OCI-LY3 (cell line): ENCODE measurements at regions not wholly inside any gene's neighbourhood (a gene's known extent, or its start where the extent isn't known, plus 50 kb on each side); places are given as distances from the start of the nearest gene placed in this dataset.

Experiments used
- H2AFZ ChIP-seq: fragments of 200-600, 300-600 bp; shearing (Covaris generic); 2 replicates; pipeline ENCODE4 v1.6.0; 2014; ENCODE audit warnings: antibody characterized with exemption, low read depth, low read length
- H3K27ac ChIP-seq: fragments of 200-600, 300-600 bp; sonication (generic); 2 replicates; pipeline ENCODE4 v1.5.1; 2014; ENCODE audit warnings: mild to moderate bottlenecking, low read length, moderate library complexity, mixed read lengths
- H3K27me3 ChIP-seq: fragments of 200-600, 300-600 bp; sonication (generic); 2 replicates; pipeline ENCODE4 v1.6.1; 2014; ENCODE audit warnings: low read depth, low read length, mixed read lengths
- H3K36me3 ChIP-seq: fragments of 200-600, 300-600 bp; sonication (generic); replicated peaks from 2 replicates; pipeline ENCODE3; 2014; ENCODE audit warnings: low read depth, low read length, mixed read lengths
- H3K4me1 ChIP-seq: fragments of 300-600, 200-600 bp; sonication (generic); 2 replicates; pipeline ENCODE4 v1.6.1; 2014; ENCODE audit warnings: low read length, mixed read lengths
- H3K4me2 ChIP-seq: fragments of 200-600, 300-600 bp; sonication (generic); 2 replicates; pipeline ENCODE4 v1.6.1; 2014; ENCODE audit warnings: low read length, mixed read lengths
- H3K4me3 ChIP-seq: fragments of 300-600, 200-600 bp; sonication (generic); 2 replicates; pipeline ENCODE4 v1.5.1; 2014; ENCODE audit warnings: antibody characterized with exemption, mild to moderate bottlenecking, low read length, moderate library complexity
- H3K79me2 ChIP-seq: fragments of 300-600, 200-600 bp; shearing (Covaris generic); 2 replicates; pipeline ENCODE4 v1.6.1; 2014; ENCODE audit warnings: mild to moderate bottlenecking, low read length, mixed read lengths
- H3K9ac ChIP-seq: fragments of 300-600, 200-600 bp; shearing (Covaris generic); 2 replicates; pipeline ENCODE4 v1.6.0; 2014; ENCODE audit warnings: mild to moderate bottlenecking, low read length, moderate library complexity
- H3K9me3 ChIP-seq: fragments of 200-600, 300-600 bp; shearing (Covaris generic); 2 replicates; pipeline ENCODE4 v1.6.1; 2014; ENCODE audit warnings: low read length, mixed read lengths; ENCODE audit not compliant: insufficient read depth
- H4K20me1 ChIP-seq: fragments of 200-600, 300-600 bp; sonication (generic); 2 replicates; pipeline ENCODE4 v1.6.1; 2016; ENCODE audit warnings: low read length, mixed read lengths; ENCODE audit not compliant: insufficient read depth
- EZH2phosphoT487 ChIP-seq: fragments of 200-600 bp; shearing (Covaris generic); IDR thresholded peaks from 2 replicates; pipeline ENCODE4 v1.6.1; 2018; ENCODE audit warnings: antibody characterized with exemption, mixed run types, low read depth
- TF ChIP-seq, protein P1 (sequence below): fragments of 200-600, 300-600 bp; sonication (generic); IDR thresholded peaks from 2 replicates; pipeline ENCODE4 v1.5.1; 2014; ENCODE audit warnings: antibody characterized with exemption, low read length, low read depth

DNA sequence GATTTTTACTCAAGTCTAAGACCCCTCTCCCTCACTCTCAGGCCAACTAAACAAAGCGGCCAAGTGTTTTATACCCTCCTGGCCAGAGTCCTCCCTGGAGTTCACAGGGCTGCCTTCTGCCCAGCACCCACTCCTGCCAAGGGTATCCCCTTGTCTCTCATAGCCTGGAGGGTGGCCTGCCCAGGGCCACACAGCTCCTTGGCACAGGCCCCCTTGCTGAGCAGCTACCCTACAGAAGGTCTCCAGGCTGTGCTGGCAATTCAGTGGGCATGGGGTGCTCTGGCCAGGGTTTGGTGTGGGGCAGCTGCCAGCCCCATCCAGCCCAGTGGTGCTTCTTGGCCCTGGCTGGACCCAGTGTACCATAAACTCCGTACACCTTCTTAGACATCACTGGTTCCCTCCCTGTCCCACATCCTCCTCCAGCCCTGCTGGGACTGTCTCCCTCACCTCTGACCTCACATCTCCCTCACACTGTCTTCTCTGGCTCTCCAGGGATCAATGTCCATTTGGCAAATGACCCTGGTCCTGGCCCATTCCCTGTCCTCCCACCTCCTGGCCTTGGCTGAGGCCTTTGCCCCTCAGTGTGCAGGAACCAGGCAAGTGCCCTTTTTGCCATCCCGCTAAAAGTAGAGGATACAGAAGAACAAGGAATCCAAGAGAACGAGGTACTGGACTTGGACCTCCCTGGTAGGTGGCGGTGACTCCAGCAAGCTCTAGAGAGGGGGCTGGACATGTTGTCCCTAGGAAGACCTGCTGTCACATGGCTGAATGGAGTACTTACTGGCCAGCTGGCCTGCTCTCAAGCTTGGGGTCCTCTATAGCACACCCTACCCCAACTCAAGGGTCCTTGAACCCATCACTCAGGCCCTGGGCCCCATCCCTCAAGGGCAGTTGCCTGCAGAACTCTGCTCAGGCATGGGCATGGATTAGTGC lies 50.0 kb upstream of the TRPM1 start:
- no peak overlapping the region for H2AFZ ChIP-seq
- no peak overlapping the region for H3K9ac ChIP-seq
- H3K27ac ChIP-seq, result no peak overlapping the region
- TF ChIP-seq, protein P1, sequence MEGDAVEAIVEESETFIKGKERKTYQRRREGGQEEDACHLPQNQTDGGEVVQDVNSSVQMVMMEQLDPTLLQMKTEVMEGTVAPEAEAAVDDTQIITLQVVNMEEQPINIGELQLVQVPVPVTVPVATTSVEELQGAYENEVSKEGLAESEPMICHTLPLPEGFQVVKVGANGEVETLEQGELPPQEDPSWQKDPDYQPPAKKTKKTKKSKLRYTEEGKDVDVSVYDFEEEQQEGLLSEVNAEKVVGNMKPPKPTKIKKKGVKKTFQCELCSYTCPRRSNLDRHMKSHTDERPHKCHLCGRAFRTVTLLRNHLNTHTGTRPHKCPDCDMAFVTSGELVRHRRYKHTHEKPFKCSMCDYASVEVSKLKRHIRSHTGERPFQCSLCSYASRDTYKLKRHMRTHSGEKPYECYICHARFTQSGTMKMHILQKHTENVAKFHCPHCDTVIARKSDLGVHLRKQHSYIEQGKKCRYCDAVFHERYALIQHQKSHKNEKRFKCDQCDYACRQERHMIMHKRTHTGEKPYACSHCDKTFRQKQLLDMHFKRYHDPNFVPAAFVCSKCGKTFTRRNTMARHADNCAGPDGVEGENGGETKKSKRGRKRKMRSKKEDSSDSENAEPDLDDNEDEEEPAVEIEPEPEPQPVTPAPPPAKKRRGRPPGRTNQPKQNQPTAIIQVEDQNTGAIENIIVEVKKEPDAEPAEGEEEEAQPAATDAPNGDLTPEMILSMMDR, result no peak
- TF ChIP-seq EZH2phosphoT487, result no peak
- H3K4me2 ChIP-seq, result no peak overlapping the region
- H3K4me1 ChIP-seq, result peaks cover 9% of the 10 kb centered on the region
- H3K79me2 ChIP-seq, result no peaks in the 10 kb centered on the region
- no peaks in the 10 kb centered on the region for H3K27me3 ChIP-seq
- no peaks in the 10 kb centered on the region for H3K36me3 ChIP-seq
- H3K4me3 ChIP-seq, result no peak overlapping the region
- no peaks in the 10 kb centered on the region for H4K20me1 ChIP-seq
- H3K9me3 ChIP-seq, result no peaks in the 10 kb centered on the region

DNA sequence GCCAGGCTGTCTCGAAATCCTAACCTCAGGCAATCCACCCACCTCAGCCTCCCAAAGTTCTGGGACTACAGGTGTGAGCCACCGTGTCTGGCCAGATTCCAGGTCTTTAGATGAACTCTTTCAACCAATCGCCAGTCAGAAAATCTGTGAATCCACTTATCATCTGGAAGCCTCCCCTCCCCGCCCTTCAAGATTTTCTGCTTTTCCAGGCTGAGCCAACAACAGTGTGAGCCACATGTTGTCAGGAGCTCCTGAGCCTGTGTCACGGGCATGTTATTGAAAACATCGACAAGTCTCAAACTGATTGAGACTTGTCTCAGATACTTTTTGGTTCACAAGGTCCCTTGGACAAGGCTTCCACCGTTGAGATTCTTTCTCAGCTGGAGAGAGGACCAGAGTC lies 52.0 kb upstream of the TRPM1 start:
- no peak overlapping the region for H3K27ac ChIP-seq
- no peaks in the 10 kb centered on the region for H3K9me3 ChIP-seq
- no peaks in the 10 kb centered on the region for H3K79me2 ChIP-seq
- TF ChIP-seq EZH2phosphoT487, result no peak
- TF ChIP-seq, protein P1, result no peak
- H3K4me3 ChIP-seq, result no peak overlapping the region
- H3K4me2 ChIP-seq, result no peak overlapping the region
- H3K27me3 ChIP-seq, result no peaks in the 10 kb centered on the region
- H2AFZ ChIP-seq, result no peak overlapping the region
- H4K20me1 ChIP-seq, result no peaks in the 10 kb centered on the region
- H3K4me1 ChIP-seq, result peaks cover 9% of the 10 kb centered on the region
- no peak overlapping the region for H3K9ac ChIP-seq
- H3K36me3 ChIP-seq, result no peaks in the 10 kb centered on the region

DNA sequence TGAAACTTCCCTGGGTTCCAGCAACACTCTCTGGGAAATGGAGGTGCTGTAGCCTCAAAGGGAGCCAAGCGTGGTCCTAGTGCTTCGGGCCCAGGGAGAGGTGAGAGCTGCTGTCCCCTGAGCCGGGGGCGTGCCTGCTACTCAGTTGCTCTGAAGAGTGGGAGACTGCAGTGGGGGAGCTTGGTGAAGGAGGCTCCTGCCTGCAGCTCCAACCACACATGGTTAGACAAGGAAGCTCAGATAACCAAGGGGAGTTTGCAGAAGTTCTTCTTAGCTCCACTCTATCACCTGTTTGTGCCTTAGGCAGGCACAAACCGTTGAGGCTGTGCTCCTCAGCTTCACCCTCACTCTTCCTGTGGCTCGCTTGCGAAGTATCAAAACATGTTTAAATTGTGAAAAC lies 53.6 kb upstream of the TRPM1 start:
- Histone ChIP-seq H3K36me3 (no peaks in the 10 kb centered on the region), H3K9me3 (no peaks in the 10 kb centered on the region), H3K79me2 (no peaks in the 10 kb centered on the region), H4K20me1 (no peaks in the 10 kb centered on the region), H2AFZ (no peak overlapping the region), H3K27ac (no peak overlapping the region), H3K27me3 (no peaks in the 10 kb centered on the region), H3K4me2 (no peak overlapping the region), H3K9ac (no peak overlapping the region), H3K4me1 (peaks cover 9% of the 10 kb centered on the region), H3K4me3 (no peak overlapping the region)
- TF ChIP-seq, protein P1, result no peak

DNA sequence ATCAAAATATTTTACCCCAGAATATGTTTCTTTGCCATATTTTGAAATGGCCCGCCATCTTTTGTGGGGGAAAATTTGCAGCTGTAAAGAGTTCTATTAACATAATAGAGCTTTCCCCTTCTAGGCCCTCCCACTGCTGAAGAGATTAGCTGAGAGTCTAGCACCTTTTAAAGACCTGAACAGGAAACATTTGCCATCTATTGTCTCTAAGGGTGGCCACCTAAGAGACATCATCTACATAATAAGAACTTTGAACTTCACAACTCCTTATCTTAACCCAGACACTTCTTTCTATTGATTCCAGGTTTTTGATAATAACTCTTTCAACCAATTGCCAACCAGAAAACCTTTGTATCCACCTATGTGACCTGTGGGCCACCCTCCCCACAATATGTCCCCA lies 54.7 kb upstream of the TRPM1 start:
- H3K36me3 ChIP-seq, result no peaks in the 10 kb centered on the region
- TF ChIP-seq EZH2phosphoT487, result no peak
- TF ChIP-seq, protein P1, result no peak
- no peak overlapping the region for H2AFZ ChIP-seq

More for the DNA sequence above, 54.7 kb upstream of the TRPM1 start:
- Histone ChIP-seq H3K27me3 (no peaks in the 10 kb centered on the region), H4K20me1 (no peaks in the 10 kb centered on the region), H3K4me2 (no peak overlapping the region), H3K4me3 (no peak overlapping the region), H3K9me3 (no peaks in the 10 kb centered on the region), H3K9ac (no peak overlapping the region), H3K27ac (no peak overlapping the region), H3K79me2 (no peaks in the 10 kb centered on the region), H3K4me1 (peaks cover 9% of the 10 kb centered on the region)
